ENCODE measurements at regions not wholly inside any gene's neighbourhood (a gene's known extent, or its start where the extent isn't known, plus 50 kb on each side); places are given as distances from the start of the nearest gene placed in this dataset.

DNA sequence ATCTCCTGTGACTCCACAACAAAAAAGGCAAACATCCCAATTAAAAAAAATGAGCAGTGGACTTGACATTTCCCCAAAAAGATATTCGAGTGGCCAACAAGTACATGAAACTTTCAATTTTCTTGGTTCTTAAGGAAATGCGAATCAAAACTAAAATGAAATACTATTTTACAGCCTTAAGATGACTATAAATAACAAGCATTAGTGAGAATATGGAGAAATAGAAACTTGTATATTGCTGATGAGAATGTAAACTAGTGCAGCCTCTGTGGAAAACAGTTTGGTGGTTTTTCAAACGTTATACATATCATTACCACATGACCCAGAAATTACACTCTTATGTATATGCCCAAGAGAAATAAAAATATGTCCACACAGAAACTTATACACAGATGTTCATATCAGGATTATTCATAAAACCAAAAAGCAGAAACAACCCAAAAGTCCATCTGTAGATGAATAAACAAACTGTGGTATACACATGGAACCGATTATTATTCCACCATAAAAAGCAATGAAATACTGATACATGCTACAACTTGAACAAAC lies 153.2 kb upstream of the GPR149 start:
- TF ChIP-seq, protein P1, sequence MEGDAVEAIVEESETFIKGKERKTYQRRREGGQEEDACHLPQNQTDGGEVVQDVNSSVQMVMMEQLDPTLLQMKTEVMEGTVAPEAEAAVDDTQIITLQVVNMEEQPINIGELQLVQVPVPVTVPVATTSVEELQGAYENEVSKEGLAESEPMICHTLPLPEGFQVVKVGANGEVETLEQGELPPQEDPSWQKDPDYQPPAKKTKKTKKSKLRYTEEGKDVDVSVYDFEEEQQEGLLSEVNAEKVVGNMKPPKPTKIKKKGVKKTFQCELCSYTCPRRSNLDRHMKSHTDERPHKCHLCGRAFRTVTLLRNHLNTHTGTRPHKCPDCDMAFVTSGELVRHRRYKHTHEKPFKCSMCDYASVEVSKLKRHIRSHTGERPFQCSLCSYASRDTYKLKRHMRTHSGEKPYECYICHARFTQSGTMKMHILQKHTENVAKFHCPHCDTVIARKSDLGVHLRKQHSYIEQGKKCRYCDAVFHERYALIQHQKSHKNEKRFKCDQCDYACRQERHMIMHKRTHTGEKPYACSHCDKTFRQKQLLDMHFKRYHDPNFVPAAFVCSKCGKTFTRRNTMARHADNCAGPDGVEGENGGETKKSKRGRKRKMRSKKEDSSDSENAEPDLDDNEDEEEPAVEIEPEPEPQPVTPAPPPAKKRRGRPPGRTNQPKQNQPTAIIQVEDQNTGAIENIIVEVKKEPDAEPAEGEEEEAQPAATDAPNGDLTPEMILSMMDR (IDR thresholded peaks at IDR 0.05): no peak
- H3K36me3 Mint-ChIP-seq (ENCODE audit: unreplicated experiment): no peaks in the 10 kb centered on the region
- no peaks in the 10 kb centered on the region for H3K27me3 Mint-ChIP-seq (ENCODE audit: unreplicated experiment)
- no peak for DNase-seq (ENCODE audit: extremely low spot score, unreplicated experiment)
- no peak overlapping the region for H3K27ac Mint-ChIP-seq (ENCODE audit: unreplicated experiment)
- H3K4me1 Mint-ChIP-seq (ENCODE audit: unreplicated experiment): no peaks in the 10 kb centered on the region
- H3K4me3 Mint-ChIP-seq (ENCODE audit: unreplicated experiment): no peak overlapping the region
- H3K9me3 Mint-ChIP-seq (ENCODE audit: unreplicated experiment): peaks cover 4% of the 10 kb centered on the region

DNA sequence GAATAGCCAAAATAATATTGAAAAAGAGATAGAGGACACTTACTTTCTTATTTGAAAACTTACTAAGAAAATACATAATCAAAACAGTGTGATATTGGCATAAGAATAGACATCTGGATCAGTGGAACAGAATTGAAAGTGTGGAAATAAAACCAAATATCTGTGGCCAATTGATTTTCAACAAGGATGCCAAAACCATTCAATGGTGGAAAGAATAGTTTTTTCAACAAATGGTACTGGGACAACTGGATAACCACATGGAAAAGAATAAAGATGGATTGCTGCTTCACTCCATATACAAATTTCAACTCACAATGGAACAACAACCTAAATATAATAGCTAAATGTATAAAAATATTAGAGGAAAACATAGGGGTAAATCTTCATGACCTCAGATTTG lies 152.5 kb upstream of the GPR149 start:
- TF ChIP-seq, protein P1 (IDR thresholded peaks at IDR 0.05): no peak
- Mint-ChIP-seq H3K27ac (ENCODE audit: unreplicated experiment) (no peak overlapping the region), H3K4me3 (ENCODE audit: unreplicated experiment) (no peak overlapping the region), H3K4me1 (ENCODE audit: unreplicated experiment) (no peaks in the 10 kb centered on the region), H3K9me3 (ENCODE audit: unreplicated experiment) (peaks cover 4% of the 10 kb centered on the region), H3K27me3 (ENCODE audit: unreplicated experiment) (no peaks in the 10 kb centered on the region), H3K36me3 (ENCODE audit: unreplicated experiment) (no peaks in the 10 kb centered on the region)
- no peak for DNase-seq (ENCODE audit: extremely low spot score, unreplicated experiment)

DNA sequence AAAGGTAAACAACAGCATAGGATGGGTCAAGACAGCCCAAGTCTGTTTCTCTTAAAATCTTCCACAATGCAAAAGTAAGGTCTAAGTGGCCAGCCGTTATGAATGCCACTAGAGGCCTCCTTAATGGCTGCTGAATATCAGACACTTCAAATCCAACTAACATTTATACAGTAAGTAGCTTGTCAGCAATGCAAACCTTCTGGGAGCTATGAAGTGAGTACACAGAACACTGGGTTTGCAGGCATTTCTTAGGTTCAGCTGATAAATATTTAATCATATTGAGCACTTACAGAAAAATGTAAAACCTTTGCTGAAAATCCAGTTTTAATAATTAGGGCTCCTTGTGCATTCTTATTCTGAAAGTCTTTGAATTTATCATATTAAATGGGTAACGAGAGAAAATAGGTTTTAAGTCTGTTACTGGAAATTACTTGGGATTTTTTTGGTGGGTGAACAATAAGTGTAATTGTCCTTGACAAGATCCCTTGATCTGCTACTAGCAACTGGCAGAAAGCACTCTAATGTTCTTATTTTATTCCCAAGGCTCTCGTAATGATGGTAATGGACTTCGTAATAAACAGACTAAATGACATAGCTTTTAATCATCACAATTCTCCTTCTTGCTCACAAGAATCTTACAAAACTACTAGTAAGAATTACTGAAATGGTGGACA lies 141.7 kb upstream of the GPR149 start:
- TF ChIP-seq, protein P1 (IDR thresholded peaks at IDR 0.05): no peak
- Mint-ChIP-seq H3K4me3 (ENCODE audit: unreplicated experiment) (no peak overlapping the region), H3K9me3 (ENCODE audit: unreplicated experiment) (peaks cover 9% of the 10 kb centered on the region), H3K4me1 (ENCODE audit: unreplicated experiment) (no peaks in the 10 kb centered on the region), H3K27me3 (ENCODE audit: unreplicated experiment) (no peaks in the 10 kb centered on the region), H3K27ac (ENCODE audit: unreplicated experiment) (no peak overlapping the region), H3K36me3 (ENCODE audit: unreplicated experiment) (no peaks in the 10 kb centered on the region)
- DNase-seq (ENCODE audit: extremely low spot score, unreplicated experiment): no peak

DNA sequence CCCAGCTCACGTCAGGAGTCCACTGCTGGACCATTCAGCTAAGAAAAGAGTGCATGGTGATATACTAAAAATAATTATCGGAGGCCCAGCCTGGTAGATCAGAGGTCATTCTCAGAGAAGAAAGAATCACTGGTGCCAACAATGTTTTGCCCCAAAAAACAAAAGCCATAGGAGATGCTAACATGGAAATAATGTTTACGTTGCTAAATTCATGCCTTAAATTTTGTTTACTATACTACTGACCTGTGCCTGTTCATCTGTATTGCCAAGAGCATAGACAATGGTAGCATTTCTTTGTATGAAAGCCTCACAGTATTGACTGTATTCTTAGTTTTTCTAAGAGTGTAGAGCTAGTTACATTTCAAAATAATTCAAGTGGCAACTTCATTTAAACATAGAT lies 138.1 kb upstream of the GPR149 start:
- Mint-ChIP-seq H3K4me1 (ENCODE audit: unreplicated experiment) (no peaks in the 10 kb centered on the region), H3K27me3 (ENCODE audit: unreplicated experiment) (no peaks in the 10 kb centered on the region), H3K9me3 (ENCODE audit: unreplicated experiment) (no peaks in the 10 kb centered on the region), H3K27ac (ENCODE audit: unreplicated experiment) (no peak overlapping the region), H3K4me3 (ENCODE audit: unreplicated experiment) (no peak overlapping the region), H3K36me3 (ENCODE audit: unreplicated experiment) (no peaks in the 10 kb centered on the region)
- TF ChIP-seq, protein P1 (IDR thresholded peaks at IDR 0.05): no peak
- DNase-seq (ENCODE audit: extremely low spot score, unreplicated experiment): no peak

DNA sequence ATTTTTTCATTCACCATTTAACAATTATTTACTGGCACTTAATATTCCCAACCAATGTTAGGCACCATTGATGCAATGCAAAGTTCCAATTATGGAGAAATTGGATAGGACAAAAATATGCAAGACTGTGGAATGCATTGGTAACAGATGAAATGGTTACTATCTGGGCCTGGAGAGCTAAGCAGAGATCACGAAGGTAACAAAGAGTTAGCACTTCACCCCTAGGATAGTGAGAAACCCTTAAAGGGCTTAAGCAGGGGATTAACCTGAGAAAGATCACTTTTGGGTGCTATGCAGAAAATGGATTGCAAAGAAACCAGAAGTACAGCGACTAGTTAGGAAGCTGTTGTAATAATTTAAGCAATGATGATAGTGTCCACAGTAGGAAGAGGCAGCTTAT lies 129.6 kb upstream of the GPR149 start:
- Mint-ChIP-seq H3K36me3 (ENCODE audit: unreplicated experiment) (no peaks in the 10 kb centered on the region), H3K27me3 (ENCODE audit: unreplicated experiment) (peaks cover 3% of the 10 kb centered on the region), H3K4me3 (ENCODE audit: unreplicated experiment) (no peak overlapping the region), H3K4me1 (ENCODE audit: unreplicated experiment) (no peaks in the 10 kb centered on the region), H3K9me3 (ENCODE audit: unreplicated experiment) (no peaks in the 10 kb centered on the region), H3K27ac (ENCODE audit: unreplicated experiment) (no peak overlapping the region)
- TF ChIP-seq, protein P1 (IDR thresholded peaks at IDR 0.05): no peak
- no peak for DNase-seq (ENCODE audit: extremely low spot score, unreplicated experiment)
